Pancreas (tissue), 10 donors: ENCODE measurements at regions not wholly inside any gene's neighbourhood (a gene's known extent, or its start where the extent isn't known, plus 50 kb on each side); places are given as distances from the start of the nearest gene placed in this dataset.
"Not testable (repeated sequence)": the region's sequence is repeated elsewhere in the genome, so short reads cannot be mapped to it uniquely, and the experiment has no call there.

Experiments
- ATAC-seq, 4 donors: fragments of 200-7000 bp; cut with Tn5 transposase; one replicate each; pipeline versions ENCODE4 v1.8.0 to v1.9.1; 2020; ENCODE audit warnings: mild to moderate bottlenecking in 4 of 4, moderate library complexity in 4 of 4
- DNase-seq, 6 donors: peaks; one replicate each; pipeline ENCODE4 v3.0.0-alpha.2; 2020
- FAIRE-seq: peaks from 2 replicates; lab custom pipeline; 2012; peaks lifted over from hg19 to GRCh38; lab: Jason Lieb, UNC
- H3K27ac ChIP-seq, 4 donors: fragments of 200-600 bp; sonication (generic); 1 replicate in 3 of 4; 2 replicates in 1 of 4; pipeline versions ENCODE4 v1.5.0 to v1.8.0; 2020
- H3K27me3 ChIP-seq, 4 donors: fragments of 200-600 bp; one replicate each; pipeline ENCODE4 v1.8.0; 2021
- H3K36me3 ChIP-seq, 3 donors: fragments of 200-600 bp; sonication (generic) in 1 of 3; one replicate each; pipeline versions ENCODE4 v1.5.0 to v1.8.0; 2020 to 2021
- H3K4me1 ChIP-seq, 3 donors: fragments of 200-600 bp; one replicate each; pipeline ENCODE4 v1.8.0; 2021
- H3K4me3 ChIP-seq, 4 donors: fragments of 200-600 bp; sonication (generic) in 2 of 4; one replicate each; pipeline versions ENCODE4 v1.5.0 to v1.8.0; 2020 to 2021
- H3K9me3 ChIP-seq, 4 donors: fragments of 200-600 bp; one replicate each; pipeline ENCODE4 v1.8.0; 2021
- WGBS, 2 donors: extraction: QIAGEN DNeasy Blood & Tissue Kit; methylation state at CpG; one replicate each; pipeline ENCODE4 v1.1.7; 2013; 5-methylcytosine and 5-hydroxymethylcytosine counted together
- intact Hi-C, 3 donors: fragments of 100-400 bp; cut with DNase I; formaldehyde crosslinking; loops; one replicate each; pipeline versions ENCODE4 v1.11.1 to v1.14.2; 2022
- TF ChIP-seq, protein P1 (sequence below), 4 donors: fragments of 200-600 bp; sonication (generic) in 3 of 4; IDR thresholded peaks; one replicate each; pipeline versions ENCODE4 v1.5.0 to v1.8.0; 2021; ENCODE audit warnings: antibody characterized with exemption in 4 of 4
- donor health status: healthy with polysubstance abuse.
- donor health status: DM: no; HTN: no; CAD: no; lungs with moderate emphysema.
- donor health status: DM: no; HTN: no; CAD: no.
- donor health status: control.
- donor health status: control.
- donor health status: Bipolar disorder and iron deficiency.
- donor health status: DM: yes; HTN: yes; CAD: no.
- donor health status: DM: no; HTN: no; CAD: no.
- donor health status: DM: no; HTN: no; CAD: no.
- donor health status: DM: yes; HTN: yes; CAD: no.

DNA sequence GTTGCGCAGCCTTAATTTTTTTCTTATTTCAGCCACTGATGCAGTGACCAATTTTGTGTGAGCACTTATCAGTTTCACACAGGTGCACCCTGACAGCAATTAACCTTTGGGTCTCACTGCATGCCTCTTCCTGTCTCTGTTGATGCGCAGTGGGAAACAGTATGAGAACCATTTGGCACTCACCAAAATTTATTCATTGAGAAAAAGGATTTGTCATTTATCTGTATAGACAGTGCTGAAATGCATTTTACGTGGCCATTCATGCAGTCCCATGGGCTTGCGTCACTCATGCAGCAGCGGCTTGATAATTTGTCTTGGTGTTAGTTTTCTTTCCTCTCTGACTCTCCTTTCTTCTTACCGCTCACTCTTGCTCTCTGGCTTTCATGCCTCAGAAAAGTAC, 157.5 kb downstream of the C12orf75 start:
- Histone ChIP-seq H3K36me3 (no peaks in the 10 kb centered on the region), H3K27ac (no peak overlapping the region), H3K27me3 (no peaks in the 10 kb centered on the region), H3K4me3 (no peak overlapping the region), H3K9me3 (no peaks in the 10 kb centered on the region), H3K4me1 (no peaks in the 10 kb centered on the region)
- intact Hi-C loops: no loop called here
- DNase-seq: no peak
- TF ChIP-seq, protein P1, sequence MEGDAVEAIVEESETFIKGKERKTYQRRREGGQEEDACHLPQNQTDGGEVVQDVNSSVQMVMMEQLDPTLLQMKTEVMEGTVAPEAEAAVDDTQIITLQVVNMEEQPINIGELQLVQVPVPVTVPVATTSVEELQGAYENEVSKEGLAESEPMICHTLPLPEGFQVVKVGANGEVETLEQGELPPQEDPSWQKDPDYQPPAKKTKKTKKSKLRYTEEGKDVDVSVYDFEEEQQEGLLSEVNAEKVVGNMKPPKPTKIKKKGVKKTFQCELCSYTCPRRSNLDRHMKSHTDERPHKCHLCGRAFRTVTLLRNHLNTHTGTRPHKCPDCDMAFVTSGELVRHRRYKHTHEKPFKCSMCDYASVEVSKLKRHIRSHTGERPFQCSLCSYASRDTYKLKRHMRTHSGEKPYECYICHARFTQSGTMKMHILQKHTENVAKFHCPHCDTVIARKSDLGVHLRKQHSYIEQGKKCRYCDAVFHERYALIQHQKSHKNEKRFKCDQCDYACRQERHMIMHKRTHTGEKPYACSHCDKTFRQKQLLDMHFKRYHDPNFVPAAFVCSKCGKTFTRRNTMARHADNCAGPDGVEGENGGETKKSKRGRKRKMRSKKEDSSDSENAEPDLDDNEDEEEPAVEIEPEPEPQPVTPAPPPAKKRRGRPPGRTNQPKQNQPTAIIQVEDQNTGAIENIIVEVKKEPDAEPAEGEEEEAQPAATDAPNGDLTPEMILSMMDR (IDR thresholded peaks at IDR 0.05): no peak
- FAIRE-seq: no peak
- ATAC-seq: no peak
- 62 to 69% methylated on average over 6 of the region's 6 CpGs for WGBS, 2 donors

DNA sequence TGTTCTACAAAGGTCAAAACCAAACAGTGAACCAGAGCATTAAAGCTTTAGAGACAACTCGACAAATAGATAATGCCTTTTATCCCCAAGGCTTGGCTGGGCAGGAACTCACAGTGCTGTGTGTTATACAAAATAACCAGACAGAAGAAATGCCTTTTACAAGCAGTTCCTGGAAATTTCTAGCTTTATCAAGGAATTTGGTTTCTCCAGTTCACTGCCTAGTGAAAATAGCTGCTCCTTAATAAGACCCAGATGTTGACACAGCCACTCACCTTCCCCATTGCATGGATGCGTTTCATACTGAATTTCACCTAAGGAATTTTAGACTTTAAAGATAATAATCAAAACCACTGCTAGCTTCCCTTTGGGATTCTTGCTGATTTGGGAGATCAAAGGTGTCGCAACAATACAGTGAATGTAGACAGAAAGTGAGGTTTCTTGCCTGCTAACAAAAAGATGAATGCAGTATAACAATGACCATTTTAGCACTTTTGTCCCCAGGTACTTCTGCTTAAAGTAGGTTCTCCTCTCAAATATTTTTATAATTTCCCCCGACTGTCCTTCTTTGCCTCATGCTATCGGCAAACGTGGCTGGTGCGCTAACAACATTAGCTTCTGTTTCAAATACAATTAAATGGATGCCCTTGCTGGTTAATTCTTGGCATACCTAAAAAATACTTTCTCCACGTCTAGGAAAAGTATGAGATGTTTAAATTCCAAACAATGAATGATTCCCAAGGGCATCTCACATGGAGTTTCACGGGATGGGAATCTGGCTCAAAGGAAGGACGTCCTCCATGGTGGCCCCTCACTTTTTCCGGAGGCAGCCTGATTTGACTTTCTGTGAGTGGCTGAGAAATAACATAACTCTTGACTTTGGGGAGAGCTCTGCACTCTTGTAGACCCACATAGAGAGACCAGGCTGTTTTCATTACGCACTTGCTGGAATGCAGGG, 162.4 kb downstream of the C12orf75 start:
- Histone ChIP-seq H3K9me3 (no peaks in the 10 kb centered on the region), H3K27me3 (no peaks in the 10 kb centered on the region), H3K4me1 (no peaks in the 10 kb centered on the region), H3K27ac (no peak overlapping the region), H3K36me3 (no peaks in the 10 kb centered on the region), H3K4me3 (no peak overlapping the region)
- ATAC-seq: no peak
- FAIRE-seq: no peak
- TF ChIP-seq, protein P1 (IDR thresholded peaks at IDR 0.05): no peak
- intact Hi-C loops: no loop called here
- no peak for DNase-seq
- 61 to 66% methylated on average over 12 of the region's 12 CpGs for WGBS, 2 donors

DNA sequence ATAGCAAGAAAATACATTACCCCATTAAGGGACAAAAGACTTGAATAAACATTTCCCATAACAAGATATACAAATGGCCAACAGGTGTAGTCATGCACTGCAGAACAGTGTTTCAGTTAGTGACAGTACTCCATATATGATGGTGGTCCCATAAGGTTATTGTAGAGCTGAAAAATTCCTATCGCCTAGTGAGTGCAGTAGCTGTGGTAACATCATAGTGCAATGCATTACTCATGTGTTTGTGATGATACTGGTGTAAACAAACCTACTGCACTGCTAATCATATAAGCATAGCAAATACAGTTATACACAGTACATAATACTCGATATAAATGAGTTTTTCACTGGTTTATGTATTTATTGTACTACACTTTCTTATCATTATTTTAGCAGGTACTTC, 168.7 kb downstream of the C12orf75 start:
- no peaks in the 10 kb centered on the region for H3K4me1 ChIP-seq
- H3K9me3 ChIP-seq: no peaks in the 10 kb centered on the region
- H3K27ac ChIP-seq: no peak overlapping the region
- DNase-seq: no peak
- 74 to 85% methylated on average over 2 of the region's 2 CpGs for WGBS, 2 donors
- no peaks in the 10 kb centered on the region for H3K27me3 ChIP-seq
- no peak for ATAC-seq
- TF ChIP-seq, protein P1 (IDR thresholded peaks at IDR 0.05): no peak
- H3K4me3 ChIP-seq: no peak overlapping the region
- no peaks in the 10 kb centered on the region for H3K36me3 ChIP-seq
- intact Hi-C loops: no loop called here
- no peak for FAIRE-seq

DNA sequence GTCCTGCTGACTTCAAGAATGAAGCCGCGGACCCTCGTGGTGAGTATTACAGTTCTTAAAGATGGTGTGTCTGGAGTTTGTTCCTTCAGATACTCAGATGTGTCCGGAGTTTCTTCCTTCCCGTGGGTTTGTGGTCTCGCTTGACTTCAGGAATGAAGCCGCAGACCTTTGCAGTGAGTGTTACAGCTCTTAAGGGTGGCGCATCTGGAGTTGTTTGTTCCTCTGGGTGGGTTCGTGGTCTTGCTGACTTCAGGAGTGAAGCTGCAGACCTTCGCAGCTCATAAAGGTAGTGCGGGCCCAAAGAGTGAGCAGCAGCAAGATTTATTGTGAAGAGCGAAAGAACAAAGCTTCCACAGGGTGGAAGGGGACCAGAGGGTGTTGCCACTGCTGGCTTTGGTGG, 170.2 kb downstream of the C12orf75 start:
- H3K4me3 ChIP-seq, H3K27ac ChIP-seq, H3K27me3 ChIP-seq, H3K4me1 ChIP-seq, FAIRE-seq, H3K9me3 ChIP-seq, ATAC-seq, H3K36me3 ChIP-seq, intact Hi-C loops, DNase-seq: not testable (repeated sequence)
- 83 to 90% methylated on average over 12 of the region's 12 CpGs for WGBS, 2 donors

DNA sequence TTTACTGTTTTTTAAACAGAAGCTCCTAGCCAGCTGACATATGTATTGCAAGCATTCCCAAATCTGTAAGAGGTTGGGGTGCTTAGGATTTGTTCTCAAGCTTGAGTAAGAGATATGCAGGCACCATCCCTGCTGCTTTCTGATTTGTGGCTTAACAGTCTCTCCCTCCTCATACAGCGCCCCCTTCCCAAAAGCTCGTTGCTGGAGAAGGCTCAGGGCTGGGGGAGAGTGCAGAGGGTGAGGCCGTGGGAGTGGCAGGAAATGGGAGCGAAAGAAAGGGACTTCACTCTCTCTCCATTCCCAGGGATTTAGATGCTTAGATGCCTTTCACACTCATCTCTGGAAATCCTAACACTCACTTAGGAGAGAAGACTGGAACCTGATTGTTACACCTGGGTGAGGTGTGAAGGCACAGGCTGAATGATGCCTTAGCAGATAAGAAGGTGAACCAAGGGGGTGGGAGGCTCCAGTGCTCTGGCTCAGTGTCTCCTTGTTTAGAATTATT, 172.0 kb downstream of the C12orf75 start:
- WGBS, 2 donors: 35 to 45% methylated on average over 4 of the region's 4 CpGs
- TF ChIP-seq, protein P1 (IDR thresholded peaks at IDR 0.05): no peak
- Histone ChIP-seq H3K4me3 (no peak overlapping the region), H3K27me3 (no peaks in the 10 kb centered on the region), H3K4me1 (no peaks in the 10 kb centered on the region), H3K9me3 (no peaks in the 10 kb centered on the region), H3K27ac (no peak overlapping the region), H3K36me3 (no peaks in the 10 kb centered on the region)
- intact Hi-C loops: no loop called here
- FAIRE-seq: no peak
- ATAC-seq: no peak
- no peak for DNase-seq
